Chondrocyte (in vitro differentiated cells): ENCODE measurements at regions not wholly inside any gene's neighbourhood (a gene's known extent, or its start where the extent isn't known, plus 50 kb on each side); places are given as distances from the start of the nearest gene placed in this dataset.
A peak's percentile ranks its signal among the peaks of the same experiment; 100 is the strongest.
"Not testable (repeated sequence)": the region's sequence is repeated elsewhere in the genome, so short reads cannot be mapped to it uniquely, and the experiment has no call there.

Experiments
- DNase-seq: peaks from one replicate; pipeline ENCODE4 v3.0.0; 2021; ENCODE audit warnings: mixed read lengths, low spot score
- H3K27ac Mint-ChIP-seq: one replicate; pipeline ENCODE4 v1.8.0; 2021; ENCODE audit warnings: mild to moderate bottlenecking, moderate library complexity, mixed read lengths; ENCODE audit not compliant: unreplicated experiment
- H3K27me3 Mint-ChIP-seq: 2 replicates; pipeline ENCODE4 v1.8.0; 2021; ENCODE audit warnings: low read depth, mixed read lengths
- H3K36me3 Mint-ChIP-seq: 2 replicates; pipeline ENCODE4 v1.8.0; 2021; ENCODE audit warnings: low read depth, mixed read lengths
- H3K4me1 Mint-ChIP-seq: 2 replicates; pipeline ENCODE4 v1.8.0; 2021; ENCODE audit warnings: low read depth, mild to moderate bottlenecking, mixed read lengths
- H3K4me3 Mint-ChIP-seq: one replicate; pipeline ENCODE4 v1.8.0; 2021; ENCODE audit warnings: mild to moderate bottlenecking, moderate library complexity, mixed read lengths; ENCODE audit not compliant: unreplicated experiment
- H3K9me3 Mint-ChIP-seq: 2 replicates; pipeline ENCODE4 v1.8.0; 2021; ENCODE audit warnings: low read depth, mixed read lengths

GRCh38 chr2:87525497-87525991, 222.3 kb upstream of the PLGLB2 start:
- H3K36me3 Mint-ChIP-seq, H3K4me1 Mint-ChIP-seq, H3K27ac Mint-ChIP-seq, H3K27me3 Mint-ChIP-seq, H3K9me3 Mint-ChIP-seq, DNase-seq, H3K4me3 Mint-ChIP-seq: not testable (repeated sequence)

GRCh38 chr2:87526258-87526657, 221.6 kb upstream of the PLGLB2 start:
- not testable (repeated sequence) for H3K36me3 Mint-ChIP-seq, H3K9me3 Mint-ChIP-seq, H3K4me1 Mint-ChIP-seq, H3K27me3 Mint-ChIP-seq, H3K4me3 Mint-ChIP-seq, DNase-seq, H3K27ac Mint-ChIP-seq

DNA sequence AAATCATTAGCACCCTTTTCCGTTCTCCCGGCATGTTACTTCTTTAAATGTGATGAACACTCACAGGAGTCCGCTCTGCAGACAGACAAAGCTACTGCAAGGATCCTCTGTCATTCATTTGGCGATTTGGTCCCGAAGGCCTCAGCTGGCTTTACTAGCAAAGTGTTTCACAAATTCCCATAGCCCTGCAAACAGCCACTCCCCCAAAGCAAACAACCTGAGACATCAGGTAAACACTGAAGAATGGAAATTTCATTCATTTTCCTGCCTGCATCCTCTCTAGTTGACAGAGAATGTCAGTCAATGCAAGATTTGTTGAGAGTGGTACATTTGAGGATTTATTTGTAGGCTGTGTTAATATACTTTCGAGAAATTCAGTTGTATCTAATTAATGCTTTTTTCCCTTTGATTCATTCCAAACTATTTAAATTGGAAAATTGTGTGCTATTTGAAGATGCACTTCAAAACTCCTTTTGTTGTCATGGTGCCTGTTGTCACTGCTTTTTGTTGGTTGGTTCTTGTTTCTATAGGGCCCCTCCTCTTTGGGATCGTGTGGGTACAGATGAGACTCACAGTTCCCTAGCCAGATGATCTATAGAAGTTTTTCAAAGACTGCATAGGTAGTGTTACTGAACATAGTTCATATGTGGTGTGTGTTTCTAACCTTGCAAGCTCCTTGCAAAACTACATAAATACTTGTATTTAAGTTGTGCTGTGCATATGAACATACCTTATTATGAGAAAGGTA, 215.7 kb upstream of the PLGLB2 start:
- H3K4me3 Mint-ChIP-seq, DNase-seq, H3K9me3 Mint-ChIP-seq, H3K27me3 Mint-ChIP-seq, H3K36me3 Mint-ChIP-seq: not testable (repeated sequence)
- H3K4me1 Mint-ChIP-seq: peaks cover 18% of the 10 kb centered on the region
- peak overlapping the region; percentile 1 for H3K27ac Mint-ChIP-seq

DNA sequence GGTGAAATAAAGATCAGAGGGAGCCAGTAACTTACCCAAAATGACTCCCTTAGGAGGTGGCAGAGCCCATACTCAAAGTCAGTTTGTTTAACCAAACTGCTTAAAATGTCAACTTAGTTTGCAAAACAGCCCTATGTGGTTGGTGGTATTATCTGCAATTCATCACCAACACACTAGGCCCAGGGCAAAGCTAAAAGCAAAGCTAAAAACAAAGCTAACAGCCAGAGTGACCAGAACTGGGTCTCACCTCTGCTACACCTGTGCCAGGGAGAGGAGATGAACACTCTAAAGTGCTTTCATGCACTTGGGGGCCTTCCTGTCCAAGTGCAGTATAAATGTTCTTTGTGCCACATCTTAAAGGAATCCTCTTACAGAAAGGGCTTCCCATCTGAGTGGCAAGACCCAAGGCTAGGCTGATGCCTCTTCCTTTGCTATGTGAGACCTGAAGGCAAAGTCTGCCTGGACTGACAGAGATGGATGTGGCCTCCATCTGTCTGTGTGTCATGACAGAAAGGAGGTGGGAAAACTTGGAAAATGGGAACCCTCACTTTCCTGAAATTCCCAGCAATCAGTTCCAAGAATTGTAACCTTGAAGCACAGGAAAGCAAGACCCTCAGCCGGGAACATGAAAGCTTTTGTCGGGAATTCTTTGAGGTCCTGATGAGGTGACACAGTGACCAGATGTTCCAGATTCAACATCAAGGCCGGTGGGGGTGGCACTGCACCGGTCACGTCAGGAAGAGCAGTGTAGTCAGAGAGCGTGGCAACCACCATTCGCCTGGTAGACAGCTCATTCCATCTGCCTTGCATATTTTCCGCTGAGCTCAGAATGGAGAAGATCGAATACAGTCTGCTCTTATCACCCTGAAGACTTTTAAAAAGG, 214.3 kb upstream of the PLGLB2 start:
- H3K27ac Mint-ChIP-seq: peak overlapping the region; percentile 71
- H3K4me1 Mint-ChIP-seq: peaks cover 18% of the 10 kb centered on the region
- not testable (repeated sequence) for H3K9me3 Mint-ChIP-seq, H3K27me3 Mint-ChIP-seq, H3K36me3 Mint-ChIP-seq, DNase-seq
- peak overlapping the region; percentile 10 for H3K4me3 Mint-ChIP-seq

DNA sequence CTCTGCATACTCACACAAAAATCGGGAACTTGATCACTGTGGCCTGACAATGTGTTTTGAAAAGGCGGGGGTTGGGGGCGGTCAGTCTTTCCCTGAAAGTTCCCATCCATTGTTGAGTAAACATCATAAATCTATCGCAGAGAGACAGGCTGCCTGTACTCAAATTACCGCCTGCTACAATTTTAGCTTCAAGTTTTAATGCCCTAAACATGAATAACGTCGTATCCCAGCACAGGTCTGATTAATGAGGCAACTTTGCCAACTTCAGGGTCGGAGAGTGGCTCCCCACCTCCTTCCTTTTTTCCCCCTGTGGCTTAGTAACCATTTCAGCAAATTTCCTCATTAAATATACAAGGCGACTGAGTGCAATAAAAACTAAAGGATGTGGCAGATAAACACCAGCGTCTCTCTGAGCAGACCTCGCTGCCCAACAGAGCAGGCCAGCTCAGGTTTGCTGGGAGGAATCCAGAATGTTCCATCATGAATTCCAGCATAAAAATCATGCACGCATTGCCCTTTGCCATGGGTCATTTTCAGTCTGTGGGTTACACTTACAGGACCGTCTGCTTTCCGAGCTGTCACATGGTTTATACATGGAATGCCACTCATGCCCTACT, 213.5 kb upstream of the PLGLB2 start:
- H3K36me3 Mint-ChIP-seq, DNase-seq, H3K27me3 Mint-ChIP-seq, H3K9me3 Mint-ChIP-seq: not testable (repeated sequence)
- H3K4me3 Mint-ChIP-seq: peak overlapping the region; percentile 10
- peaks cover 18% of the 10 kb centered on the region for H3K4me1 Mint-ChIP-seq
- peak overlapping the region; percentile 71 for H3K27ac Mint-ChIP-seq

GRCh38 chr2:87536427-87536826, 211.5 kb upstream of the PLGLB2 start:
- not testable (repeated sequence) for H3K4me3 Mint-ChIP-seq, H3K27me3 Mint-ChIP-seq, DNase-seq, H3K9me3 Mint-ChIP-seq, H3K36me3 Mint-ChIP-seq
- H3K27ac Mint-ChIP-seq: peak overlapping the region; percentile 45
- H3K4me1 Mint-ChIP-seq: peaks cover 18% of the 10 kb centered on the region

DNA sequence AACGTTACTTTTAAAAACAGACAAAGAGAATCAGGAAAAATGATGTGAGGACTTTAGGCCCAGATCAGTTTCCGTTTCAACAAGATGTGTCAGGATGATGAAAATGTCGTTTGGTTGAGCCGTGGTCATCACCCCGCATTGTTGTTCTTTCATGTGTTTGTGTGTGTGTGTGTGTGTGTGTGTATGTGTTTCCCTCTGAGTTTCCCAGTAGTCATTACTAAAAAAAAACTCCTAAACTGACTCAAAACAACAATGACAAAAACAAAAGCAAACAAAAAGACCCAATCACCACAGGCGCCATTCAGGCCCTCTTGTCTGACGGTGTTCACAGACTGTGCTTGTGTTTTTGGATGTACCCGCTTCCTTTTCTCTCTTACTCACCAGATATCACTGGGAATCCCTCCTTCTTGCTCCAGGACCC, 210.6 kb upstream of the PLGLB2 start:
- Mint-ChIP-seq H3K4me1 (peaks cover 17% of the 10 kb centered on the region), H3K27ac (peak overlapping the region; percentile 54)
- not testable (repeated sequence) for H3K4me3 Mint-ChIP-seq, DNase-seq, H3K9me3 Mint-ChIP-seq, H3K27me3 Mint-ChIP-seq, H3K36me3 Mint-ChIP-seq

GRCh38 chr2:87538268-87538667, 209.6 kb upstream of the PLGLB2 start:
- H3K36me3 Mint-ChIP-seq, H3K9me3 Mint-ChIP-seq, H3K4me3 Mint-ChIP-seq, H3K27me3 Mint-ChIP-seq, H3K27ac Mint-ChIP-seq, DNase-seq: not testable (repeated sequence)
- peaks cover 13% of the 10 kb centered on the region for H3K4me1 Mint-ChIP-seq

DNA sequence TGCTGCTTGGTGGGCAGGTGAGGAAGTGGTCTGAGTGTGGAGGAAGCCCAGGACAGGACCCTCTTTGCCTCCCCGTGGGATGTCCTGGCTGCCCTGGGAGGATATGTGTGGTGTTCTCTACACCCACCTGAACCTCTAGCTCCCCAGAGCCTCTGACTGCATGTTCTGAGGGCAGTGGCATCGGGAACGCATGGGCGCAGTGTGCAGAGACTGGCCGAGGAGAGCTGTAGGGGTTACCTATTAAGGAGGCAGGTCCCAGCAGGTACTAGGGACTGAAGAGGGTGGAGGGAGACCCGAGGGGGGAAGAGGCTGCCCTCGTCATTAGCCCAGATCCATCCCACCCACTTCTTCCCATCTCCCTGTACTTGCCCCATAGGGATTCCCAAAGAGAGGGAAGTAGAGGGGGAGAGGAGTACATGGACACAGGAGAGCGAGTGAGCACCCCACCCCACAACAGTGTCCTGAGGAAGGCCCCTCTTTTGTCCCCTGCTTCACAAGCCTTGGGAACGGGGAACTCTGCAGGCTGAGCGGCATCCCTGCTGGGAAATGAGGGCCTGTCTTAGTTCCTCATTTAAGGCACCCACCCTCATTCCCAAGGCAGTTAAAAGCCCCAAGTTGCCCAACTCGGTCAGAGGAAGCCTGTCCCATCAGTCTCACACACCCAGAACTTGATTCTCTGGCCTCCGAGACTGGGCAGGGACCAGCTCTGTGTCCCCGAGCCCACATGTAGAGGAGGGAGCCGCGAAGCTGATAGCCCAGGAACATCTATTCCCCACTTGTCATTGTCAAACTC, 208.5 kb upstream of the PLGLB2 start:
- not testable (repeated sequence) for H3K4me1 Mint-ChIP-seq, DNase-seq, H3K4me3 Mint-ChIP-seq, H3K9me3 Mint-ChIP-seq, H3K27ac Mint-ChIP-seq, H3K36me3 Mint-ChIP-seq, H3K27me3 Mint-ChIP-seq

GRCh38 chr2:87540242-87540641, 207.6 kb upstream of the PLGLB2 start:
- not testable (repeated sequence) for DNase-seq, H3K4me3 Mint-ChIP-seq, H3K9me3 Mint-ChIP-seq, H3K4me1 Mint-ChIP-seq, H3K27me3 Mint-ChIP-seq, H3K36me3 Mint-ChIP-seq, H3K27ac Mint-ChIP-seq

DNA sequence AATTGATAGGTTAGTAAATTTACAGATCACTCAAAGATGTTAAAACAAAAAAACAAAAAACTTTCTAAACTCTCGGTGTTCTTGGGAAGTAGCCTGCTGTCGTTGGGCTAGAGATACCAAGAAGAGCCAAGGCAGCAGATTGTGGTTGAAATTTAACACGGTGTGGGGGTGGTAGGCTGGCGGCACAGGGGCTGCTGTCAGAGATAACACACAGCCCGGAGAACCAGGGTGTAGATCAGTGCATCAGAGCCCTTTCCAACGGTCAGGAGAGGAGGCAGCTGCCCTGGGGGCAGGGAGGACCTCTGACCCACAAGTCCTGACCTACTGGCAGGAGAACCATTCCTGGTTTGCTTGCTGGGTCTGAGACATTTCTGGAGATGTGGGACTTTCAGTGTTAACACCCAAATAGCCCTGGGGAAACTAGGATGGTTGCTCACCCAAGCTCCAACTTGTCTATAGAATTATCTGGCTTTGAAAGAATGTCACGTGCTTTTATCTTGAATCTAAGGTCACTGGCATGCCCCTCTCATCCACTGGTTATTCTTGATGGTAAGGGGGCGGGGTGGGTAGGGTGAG, 205.2 kb upstream of the PLGLB2 start:
- not testable (repeated sequence) for H3K27me3 Mint-ChIP-seq, H3K4me3 Mint-ChIP-seq, DNase-seq, H3K9me3 Mint-ChIP-seq, H3K36me3 Mint-ChIP-seq, H3K4me1 Mint-ChIP-seq
- peak overlapping the region; percentile 76 for H3K27ac Mint-ChIP-seq
